Heart right ventricle (tissue), 16 donors: ENCODE measurements at regions not wholly inside any gene's neighbourhood (a gene's known extent, or its start where the extent isn't known, plus 50 kb on each side); places are given as distances from the start of the nearest gene placed in this dataset.

Experiments used
- ATAC-seq, 8 donors: fragments of 200-7000 bp; cut with Tn5 transposase; one replicate each; pipeline ENCODE4 v1.9.1; 2020; ENCODE audit warnings: mild to moderate bottlenecking in 8 of 8, moderate library complexity in 8 of 8, moderate number of reproducible peaks in 1 of 8
- DNase-seq, 2 donors: peaks; one replicate each; pipeline ENCODE4 v3.0.0-alpha.2; 2020
- H3K27ac ChIP-seq, 10 donors: fragments of 200-600 bp; sonication (generic) in 2 of 10; one replicate each; pipeline versions ENCODE4 v1.5.0 to v1.8.0; 2020 to 2022; ENCODE audit warnings: mild to moderate bottlenecking in 3 of 10
- H3K27me3 ChIP-seq, 7 donors: fragments of 200-600 bp; one replicate each; pipeline ENCODE4 v1.8.0; 2021 to 2022; ENCODE audit warnings: mild to moderate bottlenecking in 2 of 7
- H3K36me3 ChIP-seq, 9 donors: fragments of 200-600 bp; sonication (generic) in 1 of 9; one replicate each; pipeline versions ENCODE4 v1.5.0 to v1.8.0; 2020 to 2022; ENCODE audit warnings: mild to moderate bottlenecking in 2 of 9
- H3K4me1 ChIP-seq, 9 donors: fragments of 200-600 bp; sonication (generic) in 1 of 9; one replicate each; pipeline versions ENCODE4 v1.5.0 to v1.8.0; 2020 to 2022; ENCODE audit warnings: mild to moderate bottlenecking in 4 of 9
- H3K4me3 ChIP-seq, 10 donors: fragments of 200-600 bp; sonication (generic) in 2 of 10; one replicate each; pipeline versions ENCODE4 v1.5.0 to v1.8.0; 2020 to 2022; ENCODE audit warnings: mild to moderate bottlenecking in 7 of 10, moderate library complexity in 2 of 10
- H3K9me3 ChIP-seq, 11 donors: fragments of 200-600 bp in 10 of 11; sonication (generic) in 2 of 11; one replicate each; pipeline versions ENCODE4 v1.5.0 to v1.8.0; 2013 to 2022; ENCODE audit warnings: mild to moderate bottlenecking in 2 of 11, control low read depth in 1 of 11, moderate library complexity in 1 of 11
- WGBS, 2 donors: extraction: QIAGEN DNeasy Blood & Tissue Kit; methylation state at CpG; one replicate each; pipeline ENCODE4 v1.1.7; 2013; ENCODE audit warnings: inconsistent platforms in 1 of 2; 5-methylcytosine and 5-hydroxymethylcytosine counted together
- intact Hi-C, 10 donors: fragments of 100-400 bp; cut with DNase I; formaldehyde crosslinking; loops; one replicate each; pipeline versions ENCODE4 v1.11.1 to v1.14.2; 2022
- TF ChIP-seq, protein P1 (sequence below), 9 donors: fragments of 200-600 bp; sonication (generic) in 2 of 9; IDR thresholded peaks; one replicate each; pipeline versions ENCODE4 v1.5.0 to v1.8.0; 2021 to 2022; ENCODE audit warnings: antibody characterized with exemption in 9 of 9, mild to moderate bottlenecking in 5 of 9, moderate library complexity in 1 of 9
- donor health status: Arrhythmogenic right ventricular cardiomyopathy.
- donor health status: ischemic (EF 13 %, LVEDD 7.1; RV severe dilation, severe dysfunction).
- donor health status: healthy with polysubstance abuse.
- donor health status: DM: no; HTN: yes; CAD: no.
- donor health status: DM: no; HTN: no; CAD: no.
- donor health status: ischemic (EF 25% LVEDD 6.9; RV normal size, moderate dysfunction).
- donor health status: ischemic (EF 25% LVEDD 5.7; RV mildly dilated, moderate dysfunction).
- donor health status: healthy.
- donor health status: DM: yes; HTN: yes; CAD: no.
- donor health status: Ischemic cardiomyopathy.
- donor health status: ischemic (EF 35%, LVEDD 5.7; RV mildly dilated, moderate dysfunction).
- donor health status: nonischemic (EF 11% LVEDD 7.7; RV severe dilation, severe dysfunction).
- donor health status: DM: yes; HTN: yes; CAD: no.
- donor health status: PGD.
- donor health status: ischemic (EF 29% LVEDD 5.4; RV normal size, mild dysfunction).
- donor health status: nonischemic (EF 23%, LVEDD 6.1; RV moderate dilation, normal function).

- DNase-seq (no peak), ATAC-seq (no peak)
- Histone ChIP-seq H3K4me1 (no peaks in the 10 kb centered on the region), H3K27ac (no peak overlapping the region), H3K27me3 (peaks cover 0 to 11% (median 0%) of the 10 kb centered on the region in 7 donors), H3K36me3 (no peaks in the 10 kb centered on the region), H3K9me3 (no peaks in the 10 kb centered on the region), H3K4me3 (no peak overlapping the region)
- TF ChIP-seq, protein P1, sequence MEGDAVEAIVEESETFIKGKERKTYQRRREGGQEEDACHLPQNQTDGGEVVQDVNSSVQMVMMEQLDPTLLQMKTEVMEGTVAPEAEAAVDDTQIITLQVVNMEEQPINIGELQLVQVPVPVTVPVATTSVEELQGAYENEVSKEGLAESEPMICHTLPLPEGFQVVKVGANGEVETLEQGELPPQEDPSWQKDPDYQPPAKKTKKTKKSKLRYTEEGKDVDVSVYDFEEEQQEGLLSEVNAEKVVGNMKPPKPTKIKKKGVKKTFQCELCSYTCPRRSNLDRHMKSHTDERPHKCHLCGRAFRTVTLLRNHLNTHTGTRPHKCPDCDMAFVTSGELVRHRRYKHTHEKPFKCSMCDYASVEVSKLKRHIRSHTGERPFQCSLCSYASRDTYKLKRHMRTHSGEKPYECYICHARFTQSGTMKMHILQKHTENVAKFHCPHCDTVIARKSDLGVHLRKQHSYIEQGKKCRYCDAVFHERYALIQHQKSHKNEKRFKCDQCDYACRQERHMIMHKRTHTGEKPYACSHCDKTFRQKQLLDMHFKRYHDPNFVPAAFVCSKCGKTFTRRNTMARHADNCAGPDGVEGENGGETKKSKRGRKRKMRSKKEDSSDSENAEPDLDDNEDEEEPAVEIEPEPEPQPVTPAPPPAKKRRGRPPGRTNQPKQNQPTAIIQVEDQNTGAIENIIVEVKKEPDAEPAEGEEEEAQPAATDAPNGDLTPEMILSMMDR (IDR thresholded peaks at IDR 0.05): no peak
- WGBS, 2 donors: 74 to 76% methylated on average over 5 of the region's 5 CpGs
- intact Hi-C loops: loop anchor here in 2 of 10 donors (10.0 kb wide), 2 partner anchors 63 to 227 kb away; no protein-coding TSS in a partner anchor
Observed at GRCh38 chr17:34811561-34811960, 149.7 kb downstream of the CCT6B start.

DNA sequence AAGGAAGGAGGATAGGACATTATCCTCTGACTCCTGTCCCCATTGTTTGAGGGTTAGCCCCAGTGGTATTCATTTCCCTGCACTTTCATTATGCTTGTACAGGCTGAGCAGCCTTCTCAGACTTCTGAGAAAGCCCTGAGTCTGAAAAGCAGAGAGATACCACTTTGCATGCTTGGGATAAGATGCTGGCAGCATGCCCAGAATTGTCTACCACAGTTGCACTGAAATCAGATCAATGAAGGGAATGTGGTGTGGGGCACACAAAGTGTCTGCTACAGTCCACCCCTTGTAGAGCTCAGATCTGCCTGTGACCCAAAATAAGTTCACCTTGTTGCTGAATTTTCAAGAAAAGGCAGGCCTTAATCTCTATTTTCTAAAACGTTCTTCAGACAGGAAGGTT lies 160.6 kb downstream of the CCT6B start:
- no peak for DNase-seq
- Histone ChIP-seq H3K27me3 (peaks cover 0 to 16% (median 6%) of the 10 kb centered on the region in 7 donors), H3K9me3 (peaks cover 0 to 24% (median 8%) of the 10 kb centered on the region in 11 donors), H3K36me3 (no peaks in the 10 kb centered on the region), H3K4me3 (no peak overlapping the region), H3K4me1 (no peaks in the 10 kb centered on the region), H3K27ac (no peak overlapping the region)
- intact Hi-C loops: loop anchor here in 1 of 10 donors (10.0 kb wide), 1 partner anchor 54 kb away; no protein-coding TSS in a partner anchor
- 40 to 68% methylated on average over 1 of the region's 1 CpG for whole genome bisulfite sequencing, 2 donors
- no peak for ATAC-seq
- TF ChIP-seq, protein P1 (IDR thresholded peaks at IDR 0.05): no peak

- H3K36me3 ChIP-seq: no peaks in the 10 kb centered on the region
- DNase-seq (no peak), ATAC-seq (no peak)
- peaks cover 0 to 16% (median 6%) of the 10 kb centered on the region in 7 donors for H3K27me3 ChIP-seq
- H3K4me1 ChIP-seq: no peaks in the 10 kb centered on the region
- peaks cover 0 to 24% (median 8%) of the 10 kb centered on the region in 11 donors for H3K9me3 ChIP-seq
- H3K27ac ChIP-seq: no peak overlapping the region
- H3K4me3 ChIP-seq: no peak overlapping the region
- intact Hi-C loops: loop anchor here in 1 of 10 donors (10.0 kb wide), 1 partner anchor 55 kb away; no protein-coding TSS in a partner anchor
- 45 to 58% methylated on average over 6 of the region's 6 CpGs for WGBS, 2 donors
- TF ChIP-seq, protein P1 (IDR thresholded peaks at IDR 0.05): no peak
Observed at GRCh38 chr17:34799751-34800150, 161.5 kb downstream of the CCT6B start.

DNA sequence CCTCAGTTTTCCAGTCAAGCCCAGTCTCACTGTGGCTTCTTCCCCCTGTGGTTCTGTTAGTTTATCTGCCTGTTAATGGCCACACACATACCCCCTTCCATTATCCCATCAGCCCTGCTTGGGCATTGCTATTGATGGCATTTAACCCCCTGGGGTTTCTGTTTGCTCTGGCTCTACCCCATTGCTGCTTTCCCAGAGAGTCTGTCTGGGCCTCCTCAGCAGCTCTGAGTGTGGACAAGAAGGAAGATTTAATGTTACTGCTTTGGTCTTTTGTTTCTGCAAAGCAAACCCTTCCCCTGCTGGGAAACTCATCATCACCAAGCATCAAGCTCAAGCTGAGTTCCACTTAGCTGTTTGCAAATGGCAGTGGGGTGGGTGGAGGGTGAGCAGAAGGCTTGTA lies 162.7 kb downstream of the CCT6B start:
- DNase-seq: no peak
- Histone ChIP-seq H3K27ac (no peak overlapping the region), H3K4me3 (no peak overlapping the region), H3K27me3 (peaks cover 0 to 16% (median 11%) of the 10 kb centered on the region in 7 donors), H3K4me1 (no peaks in the 10 kb centered on the region), H3K9me3 (peaks cover 0 to 24% (median 8%) of the 10 kb centered on the region in 11 donors), H3K36me3 (no peaks in the 10 kb centered on the region)
- ATAC-seq: no peak
- TF ChIP-seq, protein P1 (IDR thresholded peaks at IDR 0.05): no peak
- intact Hi-C loops: no loop called here
